ENCODE measurements at regions not wholly inside any gene's neighbourhood (a gene's known extent, or its start where the extent isn't known, plus 50 kb on each side); places are given as distances from the start of the nearest gene placed in this dataset.

- H3K27me3 ChIP-seq (replicated peaks in 1 of 7): peaks cover 0 to 4% (median 0%) of the 10 kb centered on the region in 7 donors
- no peak overlapping the region for H3K4me3 ChIP-seq
- H3K4me1 ChIP-seq: no peaks in the 10 kb centered on the region
- H3K9me3 ChIP-seq: no peaks in the 10 kb centered on the region
- no peaks in the 10 kb centered on the region for H3K36me3 ChIP-seq
- intact Hi-C loops (cut with DNase I; ENCODE audit: low total_unique reads): no loop called here
- no peak overlapping the region for H3K27ac ChIP-seq
- TF ChIP-seq POLR2A (IDR thresholded peaks at IDR 0.05) (no peak), POLR2AphosphoS5 (IDR thresholded peaks at IDR 0.05) (no peak), CTCF (IDR thresholded peaks at IDR 0.05 in 8 of 11, conservative IDR thresholded peaks at IDR 0.05 in 3 of 11) (no peak)
- 79 to 94% (median 86%) methylated on average over 6 of the region's 6 CpGs for WGBS, 5 donors
- no peak for DNase-seq
Measured at GRCh38 chr5:82388181-82388580, 110.0 kb upstream of the RPS23 start.

GRCh38 chr5:82387819-82388166 is 109.6 kb upstream of the RPS23 start:
- H3K27ac ChIP-seq: no peak overlapping the region
- no peaks in the 10 kb centered on the region for H3K36me3 ChIP-seq
- no peak overlapping the region for H3K4me3 ChIP-seq
- H3K4me1 ChIP-seq: no peaks in the 10 kb centered on the region
- WGBS, 5 donors: 61 to 76% (median 70%) methylated on average over 5 of the region's 5 CpGs
- TF ChIP-seq POLR2AphosphoS5 (IDR thresholded peaks at IDR 0.05): no peak
- no peak for TF ChIP-seq CTCF (IDR thresholded peaks at IDR 0.05 in 8 of 11, conservative IDR thresholded peaks at IDR 0.05 in 3 of 11)
- no peak for TF ChIP-seq POLR2A (IDR thresholded peaks at IDR 0.05)
- peaks cover 0 to 4% (median 0%) of the 10 kb centered on the region in 7 donors for H3K27me3 ChIP-seq (replicated peaks in 1 of 7)
- no peak for DNase-seq
- H3K9me3 ChIP-seq: no peaks in the 10 kb centered on the region
- intact Hi-C loops (cut with DNase I; ENCODE audit: low total_unique reads): no loop called here

- H3K36me3 ChIP-seq: no peaks in the 10 kb centered on the region
- peaks cover 0 to 4% (median 0%) of the 10 kb centered on the region in 7 donors for H3K27me3 ChIP-seq (replicated peaks in 1 of 7)
- WGBS, 5 donors: 76 to 83% (median 78%) methylated on average over 8 of the region's 8 CpGs
- no peak for DNase-seq
- H3K27ac ChIP-seq: no peak overlapping the region
- intact Hi-C loops (cut with DNase I; ENCODE audit: low total_unique reads): no loop called here
- no peaks in the 10 kb centered on the region for H3K4me1 ChIP-seq
- no peak overlapping the region for H3K4me3 ChIP-seq
- H3K9me3 ChIP-seq: no peaks in the 10 kb centered on the region
- TF ChIP-seq POLR2A (IDR thresholded peaks at IDR 0.05) (no peak), POLR2AphosphoS5 (IDR thresholded peaks at IDR 0.05) (no peak), CTCF (IDR thresholded peaks at IDR 0.05 in 8 of 11, conservative IDR thresholded peaks at IDR 0.05 in 3 of 11) (no peak)
Measured at GRCh38 chr5:82387001-82387818, 109.1 kb upstream of the RPS23 start.

- intact Hi-C loops (cut with DNase I; ENCODE audit: low total_unique reads): no loop called here
- no peaks in the 10 kb centered on the region for H3K36me3 ChIP-seq
- no peak for TF ChIP-seq POLR2AphosphoS5 (IDR thresholded peaks at IDR 0.05)
- no peak for TF ChIP-seq CTCF (IDR thresholded peaks at IDR 0.05 in 8 of 11, conservative IDR thresholded peaks at IDR 0.05 in 3 of 11)
- no peak for DNase-seq
- H3K27me3 ChIP-seq (replicated peaks in 1 of 7): peaks cover 0 to 4% (median 0%) of the 10 kb centered on the region in 7 donors
- 63 to 78% (median 75%) methylated on average over 2 of the region's 2 CpGs for WGBS, 5 donors
- H3K9me3 ChIP-seq: no peaks in the 10 kb centered on the region
- no peaks in the 10 kb centered on the region for H3K4me1 ChIP-seq
- H3K4me3 ChIP-seq: no peak overlapping the region
- H3K27ac ChIP-seq: no peak overlapping the region
Measured at GRCh38 chr5:82386576-82386975, 108.4 kb upstream of the RPS23 start.
